ENCODE measurements at regions not wholly inside any gene's neighbourhood (a gene's known extent, or its start where the extent isn't known, plus 50 kb on each side); places are given as distances from the start of the nearest gene placed in this dataset.
"Not testable (repeated sequence)": the region's sequence is repeated elsewhere in the genome, so short reads cannot be mapped to it uniquely, and the experiment has no call there.

- H3K36me3 ChIP-seq (replicated peaks): no peaks in the 10 kb centered on the region
- in situ Hi-C loops (cut with HindIII; ENCODE audit: low pct_ligation_motif_present, low sequenced_read_pairs): no loop called here
- H3K27ac ChIP-seq: no peak overlapping the region
- TF ChIP-seq CTCF (IDR thresholded peaks at IDR 0.05; ENCODE audit: low read depth, low read length, missing control alignments): no peak
- H3K27me3 ChIP-seq (replicated peaks): no peaks in the 10 kb centered on the region
- H3K4me3 ChIP-seq (ENCODE audit: low read depth, low read length): no peak overlapping the region
- DNase-seq: no peak
Measured at GRCh38 chr2:31802711-31803110, 208.1 kb downstream of the MEMO1 start.

- H3K27ac ChIP-seq; DNase-seq; H3K36me3 ChIP-seq (replicated peaks); H3K4me3 ChIP-seq (ENCODE audit: low read depth, low read length); in situ Hi-C loops (cut with HindIII; ENCODE audit: low pct_ligation_motif_present, low sequenced_read_pairs); H3K27me3 ChIP-seq (replicated peaks): not testable (repeated sequence)
Measured at GRCh38 chr2:31799282-31799681, 211.5 kb downstream of the MEMO1 start.

- Histone ChIP-seq H3K4me3 (ENCODE audit: low read depth, low read length) (no peak overlapping the region), H3K27ac (no peak overlapping the region), H3K36me3 (replicated peaks) (no peaks in the 10 kb centered on the region), H3K27me3 (replicated peaks) (no peaks in the 10 kb centered on the region)
- no peak for DNase-seq
- no peak for TF ChIP-seq CTCF (IDR thresholded peaks at IDR 0.05; ENCODE audit: low read depth, low read length, missing control alignments)
- in situ Hi-C loops (cut with HindIII; ENCODE audit: low pct_ligation_motif_present, low sequenced_read_pairs): no loop called here
Measured at GRCh38 chr2:31788273-31788672, 207.5 kb upstream of the SRD5A2 start.

- no peak for TF ChIP-seq CTCF (IDR thresholded peaks at IDR 0.05; ENCODE audit: low read depth, low read length, missing control alignments)
- Histone ChIP-seq H3K27me3 (replicated peaks) (no peaks in the 10 kb centered on the region), H3K27ac (no peak overlapping the region), H3K4me3 (ENCODE audit: low read depth, low read length) (no peak overlapping the region), H3K36me3 (replicated peaks) (no peaks in the 10 kb centered on the region)
- in situ Hi-C loops (cut with HindIII; ENCODE audit: low pct_ligation_motif_present, low sequenced_read_pairs): no loop called here
- DNase-seq: no peak
Measured at GRCh38 chr2:31785876-31786275, 205.1 kb upstream of the SRD5A2 start.

GRCh38 chr2:31784868-31785267 lies 204.1 kb upstream of the SRD5A2 start:
- no peak for TF ChIP-seq CTCF (IDR thresholded peaks at IDR 0.05; ENCODE audit: low read depth, low read length, missing control alignments)
- in situ Hi-C loops (cut with HindIII; ENCODE audit: low pct_ligation_motif_present, low sequenced_read_pairs): no loop called here
- H3K36me3 ChIP-seq (replicated peaks): no peaks in the 10 kb centered on the region

GRCh38 chr2:31783446-31784091 lies 202.8 kb upstream of the SRD5A2 start:
- H3K27ac ChIP-seq; H3K36me3 ChIP-seq (replicated peaks); DNase-seq; H3K4me3 ChIP-seq (ENCODE audit: low read depth, low read length); H3K27me3 ChIP-seq (replicated peaks); in situ Hi-C loops (cut with HindIII; ENCODE audit: low pct_ligation_motif_present, low sequenced_read_pairs): not testable (repeated sequence)

More at GRCh38 chr2:31784868-31785267, 204.1 kb upstream of the SRD5A2 start:
- DNase-seq: no peak
- Histone ChIP-seq H3K4me3 (ENCODE audit: low read depth, low read length) (no peak overlapping the region), H3K27me3 (replicated peaks) (no peaks in the 10 kb centered on the region), H3K27ac (no peak overlapping the region)

- in situ Hi-C loops (cut with HindIII; ENCODE audit: low pct_ligation_motif_present, low sequenced_read_pairs): no loop called here
- no peak for DNase-seq
- no peak overlapping the region for H3K4me3 ChIP-seq (ENCODE audit: low read depth, low read length)
Measured at GRCh38 chr2:31778153-31778552, 197.4 kb upstream of the SRD5A2 start.

More at GRCh38 chr2:31778153-31778552, 197.4 kb upstream of the SRD5A2 start:
- Histone ChIP-seq H3K36me3 (replicated peaks) (no peaks in the 10 kb centered on the region), H3K27me3 (replicated peaks) (no peaks in the 10 kb centered on the region), H3K27ac (no peak overlapping the region)
- TF ChIP-seq CTCF (IDR thresholded peaks at IDR 0.05; ENCODE audit: low read depth, low read length, missing control alignments): no peak

Measured in brain microvascular endothelial cell (primary cell).